ENCODE measurements at regions not wholly inside any gene's neighbourhood (a gene's known extent, or its start where the extent isn't known, plus 50 kb on each side); places are given as distances from the start of the nearest gene placed in this dataset.

GRCh38 chr6:92292067-92292466 is 1127.3 kb downstream of the EPHA7 start:
- 24% methylated on average over 1 of the region's 1 CpG for WGBS
- no peak overlapping the region for H3K9ac ChIP-seq (ENCODE audit: low read depth in 1 of 2, low read length in 2 of 2)
- no peaks in the 10 kb centered on the region for H3K27me3 ChIP-seq (ENCODE audit: control insufficient read depth in 4 of 4, insufficient read depth in 4 of 4, low read length in 3 of 4)
- DNase-seq (ENCODE audit: low spot score): no peak
- H3K9me3 ChIP-seq (ENCODE audit: control insufficient read depth in 4 of 4, low read length in 3 of 4): no peaks in the 10 kb centered on the region
- H3K27ac ChIP-seq (ENCODE audit: low read depth in 1 of 2, low read length in 2 of 2): no peak overlapping the region
- H3K4me3 ChIP-seq (ENCODE audit: low read depth in 1 of 3, low read length in 3 of 3): no peak overlapping the region
- no peaks in the 10 kb centered on the region for H3K36me3 ChIP-seq (ENCODE audit: control insufficient read depth in 4 of 4, insufficient read depth in 3 of 4, low read depth in 1 of 4, low read length in 3 of 4)
- no peaks in the 10 kb centered on the region for H3K4me1 ChIP-seq (ENCODE audit: control insufficient read depth in 4 of 4, insufficient read depth in 4 of 4, low read length in 3 of 4)
- TF ChIP-seq RAD21 (IDR thresholded peaks at IDR 0.05) (no peak), FOXA1 (IDR thresholded peaks at IDR 0.05) (no peak), ZBTB33 (IDR thresholded peaks at IDR 0.05) (no peak), JUND (IDR thresholded peaks at IDR 0.05) (no peak), FOXA2 (IDR thresholded peaks at IDR 0.05) (no peak), SP1 (IDR thresholded peaks at IDR 0.05) (no peak), HNF4G (IDR thresholded peaks at IDR 0.05) (no peak), EGR1 (IDR thresholded peaks at IDR 0.05; ENCODE audit: low read depth in 2 of 2) (no peak), HNF4A (conservative IDR thresholded peaks at IDR 0.05) (no peak), MAX (IDR thresholded peaks at IDR 0.05) (no peak), GABPA (IDR thresholded peaks at IDR 0.05 in 1 of 2, conservative IDR thresholded peaks at IDR 0.05 in 1 of 2) (no peak), REST (IDR thresholded peaks at IDR 0.05) (no peak)

GRCh38 chr6:92289831-92290230 is 1129.5 kb downstream of the EPHA7 start:
- Histone ChIP-seq H3K4me3 (ENCODE audit: low read depth in 1 of 3, low read length in 3 of 3) (no peak overlapping the region), H3K9me3 (ENCODE audit: control insufficient read depth in 4 of 4, low read length in 3 of 4) (no peaks in the 10 kb centered on the region), H3K4me1 (ENCODE audit: control insufficient read depth in 4 of 4, insufficient read depth in 4 of 4, low read length in 3 of 4) (no peaks in the 10 kb centered on the region), H3K27me3 (ENCODE audit: control insufficient read depth in 4 of 4, insufficient read depth in 4 of 4, low read length in 3 of 4) (no peaks in the 10 kb centered on the region), H3K27ac (ENCODE audit: low read depth in 1 of 2, low read length in 2 of 2) (no peak overlapping the region), H3K36me3 (ENCODE audit: control insufficient read depth in 4 of 4, insufficient read depth in 3 of 4, low read depth in 1 of 4, low read length in 3 of 4) (no peaks in the 10 kb centered on the region), H3K9ac (ENCODE audit: low read depth in 1 of 2, low read length in 2 of 2) (no peak overlapping the region)
- TF ChIP-seq NR2F2 (IDR thresholded peaks at IDR 0.05) (no peak), REST (IDR thresholded peaks at IDR 0.05) (no peak), HNF4G (IDR thresholded peaks at IDR 0.05) (no peak), FOXA2 (IDR thresholded peaks at IDR 0.05) (no peak), SP1 (IDR thresholded peaks at IDR 0.05) (no peak), HNF4A (conservative IDR thresholded peaks at IDR 0.05) (no peak)
- no peak for DNase-seq (ENCODE audit: low spot score)

Measured in liver (tissue), 7 donors.